NK-92 treated with Interleukin-12 subunit alpha and Interleukin-12 subunit beta, amount 100 ng/mL, for 24 hours (cell line): ENCODE measurements at regions not wholly inside any gene's neighbourhood (a gene's known extent, or its start where the extent isn't known, plus 50 kb on each side); places are given as distances from the start of the nearest gene placed in this dataset.
"Not testable (repeated sequence)": the region's sequence is repeated elsewhere in the genome, so short reads cannot be mapped to it uniquely, and the experiment has no call there.

Source experiments
- DNase-seq: peaks from one replicate; lab custom pipeline; 2025; lab: John Stamatoyannopoulos, UW

DNA sequence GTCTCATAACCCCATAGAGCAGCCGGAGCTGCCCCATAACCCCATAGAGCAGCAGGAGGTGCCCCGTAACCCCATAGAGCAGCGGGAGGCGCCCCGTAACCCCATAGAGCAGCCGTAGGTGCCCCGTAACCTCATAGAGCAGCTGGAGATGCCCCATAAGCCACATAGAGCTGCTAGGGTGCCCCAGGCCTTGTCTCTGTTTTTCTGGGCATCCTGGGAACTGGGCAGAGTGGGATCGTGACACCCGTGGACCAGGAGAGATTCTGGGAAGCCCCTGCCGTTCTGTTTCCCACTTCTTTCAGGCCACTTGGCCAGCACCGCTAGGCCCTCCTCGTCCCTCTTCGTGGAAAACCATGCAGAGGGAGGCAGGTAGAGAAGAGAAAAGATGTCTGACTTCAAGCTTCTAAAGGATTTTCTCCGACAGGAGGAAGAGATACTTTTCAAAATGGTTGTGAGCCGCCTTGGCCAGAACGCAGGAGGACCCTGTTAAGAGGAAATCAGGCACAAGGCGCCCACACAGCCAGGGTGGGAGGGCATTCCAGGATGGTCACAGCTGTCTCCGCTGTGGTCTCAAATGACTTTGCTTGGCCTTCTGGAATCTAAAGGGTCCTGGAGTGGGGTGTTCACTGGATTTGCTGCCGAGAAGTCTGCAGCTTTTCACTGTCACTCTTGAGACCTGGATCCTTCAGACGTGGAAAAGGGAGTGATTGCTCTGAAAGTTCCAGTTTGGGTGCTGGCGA, 171.8 kb downstream of the NPIPB11 start:
- not testable (repeated sequence) for DNase-seq

DNA sequence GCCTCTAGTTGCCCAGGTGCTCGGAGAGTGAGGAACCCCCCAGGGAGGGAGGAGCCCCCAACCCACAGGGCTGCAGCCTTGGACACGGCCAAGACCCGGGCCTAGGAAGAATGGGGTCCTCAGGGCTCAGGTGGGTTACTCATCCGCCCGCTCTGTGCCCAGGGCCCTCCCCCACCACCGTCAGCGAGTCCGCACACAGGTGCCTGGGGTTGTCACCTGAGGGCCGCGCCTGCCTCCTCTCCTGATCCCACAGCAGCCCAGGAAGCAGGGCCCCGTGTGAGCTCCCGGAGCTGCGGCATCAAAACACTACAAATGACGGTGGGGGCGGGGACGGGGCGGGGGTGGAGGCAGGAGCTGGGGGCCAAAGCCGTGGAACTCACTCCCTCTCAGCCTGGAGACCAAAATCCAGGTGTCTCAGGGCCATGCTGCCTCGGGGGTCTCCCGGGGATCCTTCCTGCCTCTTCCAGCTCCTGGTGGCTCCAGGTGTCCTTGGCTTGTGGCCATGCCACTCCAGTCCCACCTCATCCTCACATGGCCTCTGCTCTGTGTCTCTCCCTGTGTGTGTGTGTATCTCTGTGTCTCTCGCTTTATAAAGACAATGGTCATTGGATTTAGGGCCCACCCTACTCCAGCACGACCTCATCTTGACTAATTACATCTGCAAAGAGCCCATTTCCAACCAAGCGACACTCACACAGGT, 172.7 kb downstream of the NPIPB11 start:
- DNase-seq: not testable (repeated sequence)

DNA sequence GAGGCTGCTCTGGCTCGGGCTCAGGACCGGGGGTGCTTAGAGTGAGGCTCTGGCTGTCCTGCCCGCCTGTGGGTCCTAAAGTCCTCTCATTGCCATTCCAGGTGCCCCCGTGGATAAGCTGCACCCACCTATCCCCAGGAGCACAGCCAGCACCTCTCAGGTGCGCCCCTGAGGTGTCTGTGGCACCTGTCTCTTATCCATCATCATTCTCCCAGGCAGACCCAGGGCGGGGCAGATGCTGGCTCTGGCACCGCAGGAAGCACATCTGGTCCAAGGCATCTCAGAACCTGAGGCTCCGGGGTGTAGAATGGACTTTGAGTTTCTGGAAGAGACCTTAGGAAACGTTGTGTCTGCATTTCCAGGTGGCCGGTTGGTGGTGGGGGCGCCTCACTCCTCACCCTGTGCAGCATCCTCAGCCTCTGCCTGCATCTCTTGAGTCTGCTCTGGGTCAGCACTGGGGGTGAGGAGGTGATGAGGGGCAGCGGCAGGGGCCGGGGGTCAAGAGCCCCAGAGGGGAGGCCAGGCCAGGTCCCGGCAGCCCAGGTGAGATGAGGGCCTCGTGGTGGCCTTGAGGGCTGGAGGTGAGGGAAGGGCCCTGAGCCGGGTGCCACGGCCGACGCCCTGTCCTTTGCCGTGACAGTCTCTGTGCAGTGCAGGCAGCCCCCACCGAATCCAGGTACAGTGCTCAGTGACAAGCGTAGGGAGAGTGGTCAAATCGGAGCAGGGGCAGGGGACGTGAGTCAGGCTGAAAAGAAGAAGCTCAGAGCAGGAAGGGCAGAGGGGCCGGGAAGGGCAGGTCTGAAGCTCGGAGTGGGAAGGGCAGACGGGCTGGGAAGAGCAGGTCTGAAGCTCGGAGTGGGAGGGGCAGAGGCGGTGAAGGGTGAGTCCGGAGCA, 173.5 kb downstream of the NPIPB11 start:
- no peak for DNase-seq

DNA sequence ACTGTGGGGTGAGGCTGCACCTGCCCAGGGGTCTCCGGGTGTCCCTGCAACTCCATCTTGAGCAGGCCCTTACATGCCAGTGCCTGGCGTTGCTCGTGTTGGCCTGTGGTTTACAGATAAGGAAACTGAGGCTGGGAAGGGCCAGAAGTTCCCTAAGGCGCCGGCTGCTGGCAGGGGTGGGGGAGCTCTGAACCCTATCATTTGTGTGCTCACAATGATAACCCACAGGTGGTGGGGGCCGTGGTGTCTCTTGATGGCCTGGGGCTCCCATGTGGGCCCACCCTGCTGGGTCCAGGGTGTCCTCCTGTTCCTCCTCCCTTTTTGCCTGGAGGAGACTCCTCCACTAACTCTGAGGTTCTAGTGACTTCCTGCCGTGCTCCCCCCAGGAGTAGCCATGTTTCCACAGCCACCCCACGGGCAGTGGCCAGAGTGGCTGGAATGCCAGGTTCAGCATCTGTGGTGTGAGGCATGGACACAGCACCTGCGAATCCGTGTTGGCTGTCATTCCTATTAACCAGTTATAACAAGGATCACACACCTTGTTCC, 174.3 kb downstream of the NPIPB11 start:
- not testable (repeated sequence) for DNase-seq

DNA sequence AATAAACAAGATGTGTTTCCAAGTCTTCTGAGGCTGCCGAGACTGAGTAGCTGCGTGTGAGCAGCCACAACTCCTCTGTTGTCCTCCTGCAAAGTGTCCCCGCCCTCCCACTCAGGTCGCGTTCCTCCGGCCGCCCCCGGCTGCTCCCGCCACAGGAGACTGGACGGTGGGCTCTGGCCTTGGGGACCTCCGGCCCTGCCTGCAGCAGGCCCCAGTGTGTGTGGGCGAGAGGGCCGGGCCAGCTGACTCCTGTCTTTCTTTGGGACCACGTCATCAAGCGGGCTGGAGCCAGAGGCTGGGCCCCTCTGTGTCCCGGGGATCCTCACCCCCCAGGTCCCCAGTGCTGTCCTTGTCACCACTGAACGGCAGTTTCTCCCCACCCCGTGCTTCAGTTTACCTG, 175.3 kb downstream of the NPIPB11 start:
- DNase-seq: no peak

DNA sequence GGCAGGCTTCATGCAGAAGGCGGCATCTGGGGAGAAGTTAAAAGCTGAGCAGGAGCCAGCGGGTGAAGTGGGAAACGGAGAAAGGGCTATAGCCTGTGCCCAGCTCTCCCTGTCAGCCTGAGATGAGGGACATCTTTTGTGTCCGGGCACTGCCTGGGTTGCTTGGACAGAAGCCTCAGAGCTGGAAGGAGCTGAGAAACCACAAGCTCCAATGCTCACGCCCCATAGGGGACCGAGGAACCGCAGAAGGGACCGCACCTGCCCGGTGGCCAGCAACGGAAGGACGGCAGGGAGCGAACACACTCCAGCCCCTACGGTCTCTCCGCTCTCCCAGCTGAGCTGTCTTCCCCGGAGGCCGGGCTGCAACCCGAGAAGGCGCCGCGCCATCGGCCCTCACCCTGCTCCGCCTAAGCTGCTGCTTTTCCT, 175.8 kb downstream of the NPIPB11 start:
- no peak for DNase-seq

DNA sequence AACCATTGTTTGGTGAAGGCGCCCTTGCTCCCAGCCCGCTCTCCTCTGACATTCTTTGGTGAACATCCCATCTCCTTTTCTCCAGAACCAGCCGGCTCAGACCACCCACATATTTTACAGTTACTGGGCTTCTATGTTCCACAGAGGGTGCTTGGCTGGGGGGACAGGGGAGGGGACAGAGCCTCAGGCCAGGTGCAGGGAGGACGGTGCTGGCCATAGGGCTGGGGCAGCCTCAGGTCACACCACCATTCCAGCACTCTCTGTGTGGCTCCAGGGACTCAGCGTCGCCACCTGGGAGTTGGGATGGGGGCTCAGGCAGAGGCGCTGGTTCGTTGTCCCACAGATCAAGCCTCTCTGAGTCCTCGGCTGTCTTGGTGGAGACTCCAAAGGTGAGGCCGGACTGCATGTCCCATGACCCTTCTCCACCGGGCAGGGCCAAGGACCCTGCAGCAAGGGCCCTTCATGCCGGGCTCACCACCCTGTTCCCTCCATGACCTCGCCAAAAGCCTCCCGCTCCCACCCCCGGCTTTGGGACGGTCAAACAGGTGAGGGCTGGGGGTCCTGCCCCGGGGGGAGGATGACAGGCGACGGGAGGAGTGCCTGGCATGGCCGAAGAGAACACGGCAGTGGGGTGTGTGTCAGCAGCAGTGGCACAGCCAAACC, 176.4 kb downstream of the NPIPB11 start:
- not testable (repeated sequence) for DNase-seq

DNA sequence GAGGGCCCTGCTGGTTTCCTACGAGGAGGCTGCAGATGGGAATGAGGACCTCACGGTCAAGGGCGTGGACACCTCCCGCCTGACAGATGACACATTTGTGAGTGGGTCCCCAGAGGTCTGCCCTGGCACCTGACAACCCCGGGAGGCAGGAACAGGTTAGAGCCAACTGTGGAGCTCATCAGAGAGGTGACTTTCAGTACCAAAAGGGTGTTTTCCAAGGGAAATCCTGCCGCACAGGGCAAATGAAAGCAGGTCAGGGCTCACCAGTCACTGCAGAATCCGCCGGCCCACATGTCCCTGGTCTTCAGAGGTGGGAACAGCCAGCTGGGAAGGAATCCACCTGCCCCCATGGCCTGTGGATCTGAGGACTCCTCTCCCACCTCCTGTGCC, 176.9 kb downstream of the NPIPB11 start:
- not testable (repeated sequence) for DNase-seq

DNA sequence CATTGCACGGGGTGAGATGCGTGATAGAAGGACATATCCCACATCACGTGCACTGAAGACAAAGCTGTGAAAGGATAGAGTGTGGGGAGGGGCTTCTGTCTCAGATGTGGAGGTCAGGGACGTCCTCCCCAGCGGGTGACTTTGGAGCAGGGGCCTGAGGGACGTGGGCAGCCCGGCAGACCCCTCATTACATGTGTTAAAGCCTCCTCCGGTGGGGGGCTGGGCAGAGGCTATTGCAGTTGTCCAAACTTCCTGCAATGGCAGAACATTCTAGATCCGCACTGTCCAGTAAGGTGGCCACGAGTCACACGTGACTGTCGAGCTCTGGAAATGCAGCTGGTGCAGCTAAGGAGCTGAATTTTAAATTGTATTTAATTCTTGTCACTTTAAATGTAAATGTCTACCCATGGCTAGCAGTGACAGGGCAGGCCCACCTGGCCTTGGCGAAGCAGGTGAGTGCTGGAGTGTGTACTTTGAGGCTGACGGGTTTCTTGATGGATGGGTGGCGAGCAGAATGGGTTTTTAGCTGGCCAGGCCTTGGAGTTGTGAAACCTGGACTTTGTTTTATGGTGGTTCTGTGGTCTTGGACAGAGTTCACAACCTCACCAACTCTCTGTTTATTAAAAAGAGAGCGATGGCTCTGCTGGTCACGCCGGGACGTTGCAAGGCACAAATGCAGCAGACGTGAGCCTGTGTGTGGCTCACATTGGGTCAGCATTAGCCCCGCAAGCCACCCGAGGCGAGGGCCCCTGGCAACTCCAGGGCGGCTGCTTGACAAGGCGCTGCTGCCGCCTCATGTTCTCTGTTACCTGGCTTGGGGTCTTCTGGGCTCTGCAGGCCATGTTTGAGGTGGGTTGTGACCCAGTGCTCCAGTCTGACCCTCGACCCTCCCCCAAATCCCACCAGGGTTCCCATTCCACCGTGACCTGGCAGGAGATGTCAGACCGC, 177.6 kb downstream of the NPIPB11 start:
- not testable (repeated sequence) for DNase-seq

DNA sequence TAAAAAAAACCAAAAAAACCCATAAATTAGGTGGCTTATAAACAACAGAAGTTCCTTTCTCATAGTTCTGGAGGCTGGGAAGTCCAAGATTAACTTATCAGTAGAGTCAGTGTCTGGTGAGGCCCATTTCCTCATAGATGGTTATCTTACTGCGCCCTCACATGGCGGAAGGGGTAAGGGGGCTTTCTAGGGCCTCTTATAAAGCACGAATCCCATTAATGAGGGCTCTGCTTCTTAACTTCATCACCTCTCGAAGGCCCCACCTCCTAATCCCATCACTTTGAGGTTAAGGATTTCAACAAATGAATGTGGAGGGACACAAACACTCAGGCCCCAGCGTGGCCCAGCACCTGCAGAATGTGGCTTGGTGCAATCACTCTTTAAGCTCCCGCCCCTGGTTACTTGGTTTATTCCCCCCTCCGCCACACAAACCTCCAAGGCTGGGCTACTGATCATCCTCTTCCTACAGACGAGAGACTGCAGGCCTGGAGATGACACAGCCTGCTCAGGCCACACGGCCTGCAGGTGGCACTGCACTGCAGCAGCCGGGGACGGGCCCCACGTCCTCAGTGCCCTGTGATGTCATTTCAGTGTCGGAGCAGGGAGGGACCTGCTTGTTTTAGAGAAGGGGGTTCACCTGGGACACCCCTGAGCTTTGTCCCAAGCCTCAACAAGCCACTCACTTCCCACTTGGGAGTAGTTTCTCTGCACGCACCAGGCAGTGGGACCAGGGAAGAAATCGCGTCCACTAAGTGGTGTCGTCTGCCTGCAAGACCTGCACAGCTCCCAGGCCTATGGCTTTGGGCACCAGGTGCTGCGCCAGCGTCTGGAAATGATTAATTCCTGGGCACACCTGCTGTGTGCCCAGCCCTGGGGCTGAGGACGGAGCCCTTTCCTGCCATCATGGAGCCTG, 178.5 kb downstream of the NPIPB11 start:
- not testable (repeated sequence) for DNase-seq

DNA sequence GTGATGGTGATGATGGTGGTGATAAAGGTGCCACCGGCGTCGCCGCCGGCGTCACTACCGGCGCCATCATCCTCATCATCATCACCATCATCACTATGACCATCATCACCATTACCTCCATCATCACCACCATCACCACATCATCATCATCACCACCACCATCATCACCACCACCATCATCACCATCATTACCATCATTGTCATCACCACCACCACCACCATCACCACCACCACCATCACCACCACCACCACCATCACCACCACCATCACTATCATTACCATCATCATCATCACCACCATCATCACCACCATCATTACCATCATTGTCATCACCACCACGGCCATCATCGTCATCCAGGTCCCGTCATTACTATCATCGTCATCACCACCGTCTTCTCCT, 179.7 kb downstream of the NPIPB11 start:
- no peak for DNase-seq

DNA sequence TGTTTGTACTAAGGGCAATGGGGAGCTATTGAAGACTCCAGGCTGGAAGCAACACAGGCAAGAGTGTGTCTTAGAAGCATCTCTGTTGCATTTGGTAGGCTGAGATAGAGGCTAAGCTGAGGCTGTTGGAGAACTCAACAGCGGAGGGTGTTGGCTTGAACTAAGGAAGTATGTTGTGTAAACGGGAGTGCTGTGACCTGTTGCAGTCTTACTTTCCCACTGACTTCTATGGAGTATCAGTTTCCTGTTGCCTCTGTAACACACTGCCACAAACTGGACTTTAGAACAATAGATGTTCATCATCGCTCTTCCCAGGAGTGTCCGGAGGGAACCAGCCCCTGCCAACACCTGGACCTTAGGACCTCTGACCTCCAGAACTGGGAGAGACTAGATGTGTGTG, 181.8 kb downstream of the NPIPB11 start:
- not testable (repeated sequence) for DNase-seq

DNA sequence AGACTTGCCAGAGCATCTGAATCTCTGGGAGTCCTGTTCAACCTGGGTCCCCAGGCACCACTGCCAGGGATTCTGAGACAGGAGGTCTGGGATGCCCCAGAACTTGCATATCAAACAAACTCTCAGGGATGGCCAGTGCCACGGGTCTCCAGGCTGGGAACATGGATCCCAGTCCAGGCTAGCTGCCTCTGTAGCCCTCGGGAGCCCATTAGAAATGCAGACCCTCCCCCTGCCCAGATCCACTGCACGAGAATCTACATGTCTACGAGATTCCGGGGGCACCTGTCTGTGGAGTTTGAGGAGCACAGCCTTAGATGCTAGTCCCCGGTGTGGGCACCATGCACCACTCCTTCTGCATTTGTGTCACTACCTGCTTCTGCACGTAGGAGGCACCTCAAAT, 183.9 kb downstream of the NPIPB11 start:
- not testable (repeated sequence) for DNase-seq

DNA sequence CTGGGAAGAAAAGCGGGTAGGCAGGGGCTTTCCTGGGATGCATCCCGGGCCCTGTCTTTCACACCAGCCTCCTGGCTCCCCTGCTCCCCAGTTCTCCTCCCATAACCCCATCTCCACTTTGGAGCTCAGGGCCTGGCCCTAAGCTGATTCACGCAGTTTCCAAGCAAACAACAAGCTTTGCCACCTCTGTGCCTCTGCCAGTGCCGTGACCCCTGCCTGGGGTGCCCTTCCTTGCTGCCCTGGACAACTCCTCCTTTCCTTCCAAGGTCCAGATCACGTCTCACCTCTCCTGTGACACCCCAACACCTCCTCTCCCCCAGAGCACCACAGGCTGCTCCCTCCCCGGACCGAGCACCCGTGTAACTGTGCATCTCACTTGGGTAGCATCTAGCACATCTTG, 184.5 kb downstream of the NPIPB11 start:
- not testable (repeated sequence) for DNase-seq

DNA sequence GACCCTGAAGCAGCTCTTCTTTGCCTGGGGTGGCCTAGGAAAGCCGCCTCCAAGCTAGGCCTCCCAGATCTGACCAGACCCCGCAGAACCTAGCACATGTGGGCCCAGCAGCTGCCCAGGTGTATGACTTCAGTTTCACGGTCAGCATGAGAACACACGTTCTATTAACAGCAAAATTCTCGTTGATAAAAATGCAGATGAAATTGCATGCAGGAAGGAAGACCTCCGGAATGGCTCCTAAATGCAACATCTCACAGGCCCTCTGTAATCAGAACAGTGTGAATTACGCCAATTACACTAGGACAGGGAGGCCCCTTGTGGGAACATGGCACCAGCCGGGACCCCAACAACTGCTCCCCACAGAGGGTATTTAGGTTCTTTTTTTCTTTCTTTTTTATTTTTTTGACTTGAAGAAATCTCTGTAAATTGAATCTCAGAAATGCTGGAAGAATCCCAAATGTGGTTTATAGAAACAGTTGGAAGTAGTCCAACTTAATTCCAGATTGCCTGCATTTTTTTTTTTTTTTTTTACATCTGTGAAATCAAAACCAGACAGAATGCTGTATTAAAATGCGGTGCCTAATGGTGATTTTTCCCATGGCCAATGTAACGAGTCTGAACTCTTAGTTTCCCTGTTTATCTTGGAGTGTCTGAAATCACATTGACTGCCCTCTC, 185.1 kb downstream of the NPIPB11 start:
- not testable (repeated sequence) for DNase-seq

DNA sequence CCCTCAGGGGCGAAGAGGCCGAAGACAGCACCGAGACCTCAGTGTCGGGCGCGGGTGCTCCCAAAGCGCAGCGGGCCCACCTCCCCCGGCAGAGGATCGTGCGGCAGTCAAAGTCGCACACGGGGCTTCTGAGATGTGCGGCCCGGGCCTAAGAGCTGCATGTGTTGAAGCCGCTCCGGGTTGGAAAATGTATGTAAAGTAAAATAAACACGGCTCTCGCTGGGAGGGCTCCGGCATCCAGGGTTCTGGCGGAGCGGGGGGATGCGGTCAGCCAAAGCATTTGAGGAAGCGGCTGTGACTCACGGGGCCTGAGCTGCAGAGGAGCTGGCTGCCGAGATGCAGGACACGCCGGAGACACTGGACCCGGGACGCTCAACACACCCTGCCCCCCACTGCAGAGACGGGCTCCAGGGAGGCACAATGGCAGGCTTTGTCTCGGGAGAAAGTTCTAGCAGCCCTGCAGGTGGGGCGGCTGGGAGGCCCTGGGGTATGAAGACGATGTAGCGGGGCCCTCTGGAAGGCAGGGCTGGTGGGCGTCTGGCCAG, 185.8 kb downstream of the NPIPB11 start:
- DNase-seq: not testable (repeated sequence)

DNA sequence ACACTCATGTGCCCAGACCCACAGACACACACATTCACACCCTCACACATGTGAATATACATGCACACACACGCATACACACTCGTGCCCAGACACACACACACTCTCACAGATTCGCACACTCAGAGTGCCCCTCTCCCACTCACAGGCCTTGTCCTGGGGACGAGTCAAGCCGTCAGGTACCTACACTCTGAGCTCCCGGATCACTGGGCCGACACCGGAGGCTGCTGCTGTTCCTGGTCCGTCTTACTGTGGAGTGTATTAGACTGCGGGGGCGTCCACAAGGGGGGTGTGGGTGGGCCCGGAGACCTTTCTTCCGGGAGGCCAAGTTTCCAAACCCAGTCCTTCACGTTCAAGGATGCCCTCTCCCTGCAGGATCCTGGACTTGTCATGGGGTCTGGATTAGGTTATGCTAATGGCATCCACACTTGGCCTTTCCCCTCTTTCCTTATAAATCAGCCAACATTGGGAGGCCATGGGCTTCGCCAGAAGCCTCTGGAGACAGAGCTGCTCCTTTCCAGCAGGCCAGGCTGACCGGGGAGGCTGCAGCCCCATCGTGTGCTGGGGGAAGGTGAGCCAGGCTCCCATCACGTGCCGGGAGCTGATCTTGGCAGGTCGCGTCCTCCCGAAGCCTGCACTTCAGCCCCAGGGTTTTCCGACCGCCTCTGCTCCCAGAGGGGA, 186.4 kb downstream of the NPIPB11 start:
- DNase-seq: not testable (repeated sequence)

DNA sequence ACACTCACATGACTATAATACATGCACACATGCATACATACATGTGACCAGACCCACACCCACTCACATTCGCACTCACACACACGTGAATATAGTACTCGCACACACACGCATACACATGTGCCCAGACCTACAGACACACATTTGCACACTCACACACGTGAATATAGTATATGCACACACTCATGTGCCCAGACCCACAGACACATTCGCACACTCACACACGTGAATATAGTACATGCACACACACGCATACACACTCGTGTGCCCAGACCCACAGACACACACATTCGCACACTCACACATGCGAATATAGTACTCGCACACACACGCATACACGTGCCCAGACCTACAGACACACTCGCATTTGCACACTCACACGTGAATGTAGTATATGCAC, 186.9 kb downstream of the NPIPB11 start:
- DNase-seq: not testable (repeated sequence)
